Vagina (tissue), 2 donors: ENCODE measurements at regions not wholly inside any gene's neighbourhood (a gene's known extent, or its start where the extent isn't known, plus 50 kb on each side); places are given as distances from the start of the nearest gene placed in this dataset.
"Not testable (repeated sequence)": the region's sequence is repeated elsewhere in the genome, so short reads cannot be mapped to it uniquely, and the experiment has no call there.

Experiments used
- DNase-seq, 2 donors: peaks; one replicate each; pipeline ENCODE4 v3.0.0-alpha.2; 2017; ENCODE audit errors: extremely low spot score in 2 of 2
- H3K27ac ChIP-seq: fragments of 200-600 bp; sonication (generic); one replicate; pipeline ENCODE4 v1.5.1; 2019
- H3K27me3 ChIP-seq: fragments of 200-600 bp; sonication (generic); one replicate; pipeline ENCODE4 v1.5.1; 2019
- H3K36me3 ChIP-seq, 2 donors: fragments of 200-600 bp; sonication (generic); one replicate each; pipeline ENCODE4 v1.5.1; 2017 to 2019
- H3K4me1 ChIP-seq: fragments of 200-600 bp; sonication (generic); one replicate; pipeline ENCODE4 v1.5.1; 2019
- H3K4me3 ChIP-seq, 2 donors: fragments of 200-600 bp; sonication (generic); 1 replicate in 1 of 2; 2 replicates in 1 of 2; pipeline ENCODE4 v1.5.1; 2016 to 2019
- H3K9me3 ChIP-seq: fragments of 200-600 bp; sonication (generic); one replicate; pipeline ENCODE4 v1.5.1; 2019
- POLR2A ChIP-seq, 2 donors: fragments of 450-650 bp; IDR thresholded peaks; one replicate each; pipeline ENCODE4 v1.6.1; 2017; ENCODE audit warnings: antibody characterized with exemption in 2 of 2, mild to moderate bottlenecking in 2 of 2, moderate library complexity in 2 of 2
- POLR2AphosphoS5 ChIP-seq, 2 donors: sonication (generic); formaldehyde crosslinking; IDR thresholded peaks; one replicate each; pipeline ENCODE4 v1.9.0; 2017; ENCODE audit warnings: antibody characterized with exemption in 2 of 2, mild to moderate bottlenecking in 2 of 2, low read depth in 1 of 2; ENCODE audit not compliant: insufficient read depth in 1 of 2
- intact Hi-C: fragments of 100-400 bp; cut with DNase I; formaldehyde crosslinking; loops from one replicate; pipeline ENCODE4 v1.15.1; 2023
- TF ChIP-seq, protein P1 (sequence below), 3 experiments: fragments of 450-650 bp in 2 of 3; fragments of 200-600 bp in 1 of 3; sonication (generic) in 1 of 3; IDR thresholded peaks; one replicate each; pipeline ENCODE4 v1.5.1; 2017 to 2019; ENCODE audit warnings: antibody characterized with exemption in 3 of 3, mild to moderate bottlenecking in 2 of 3, moderate library complexity in 2 of 3

DNA sequence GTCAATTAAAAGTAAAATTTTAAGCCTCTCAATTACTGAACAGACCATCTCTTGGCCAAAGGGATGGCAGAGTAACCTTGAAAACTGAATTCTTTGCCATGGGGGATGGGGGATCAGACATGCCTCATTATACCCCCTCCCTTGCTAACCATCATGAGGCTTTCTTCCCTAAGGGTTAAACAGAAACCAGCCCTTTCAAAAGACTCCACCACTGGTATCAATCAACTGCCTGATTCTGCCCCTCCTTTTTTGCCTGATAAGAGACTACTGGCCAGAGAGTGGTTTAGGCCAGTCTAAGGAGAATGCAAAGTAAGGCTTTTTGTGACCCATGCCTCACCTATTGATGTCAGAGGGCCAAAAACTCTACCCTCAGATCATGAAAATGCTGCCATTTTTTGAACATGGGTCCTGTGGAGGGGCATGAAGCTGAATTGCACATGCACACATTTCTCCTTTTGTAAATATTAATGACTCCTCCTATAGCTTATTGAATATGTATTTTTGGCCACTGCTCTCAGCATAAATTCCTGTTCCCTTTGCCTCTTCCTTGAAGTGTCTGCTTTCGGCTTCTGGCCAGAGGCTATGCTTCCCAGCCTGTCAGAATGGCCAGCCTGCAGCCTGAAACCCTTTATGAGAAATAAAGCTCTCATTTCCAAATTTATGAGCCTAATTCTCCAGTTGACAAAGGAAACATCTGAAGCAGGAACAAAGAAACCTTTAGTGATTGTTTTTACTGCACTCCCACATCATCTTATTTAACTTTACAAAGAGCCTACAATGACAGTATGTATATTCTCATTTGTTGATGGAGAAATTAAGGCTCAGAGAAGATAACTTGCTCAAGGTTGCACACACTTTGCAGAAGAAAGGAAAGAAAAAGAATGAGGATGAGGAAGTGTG, 270.7 kb upstream of the CELF4 start:
- no peak for DNase-seq
- Histone ChIP-seq H3K27me3 (no peaks in the 10 kb centered on the region), H3K36me3 (no peaks in the 10 kb centered on the region), H3K4me1 (no peaks in the 10 kb centered on the region), H3K9me3 (no peaks in the 10 kb centered on the region), H3K27ac (no peak overlapping the region), H3K4me3 (no peak overlapping the region)
- TF ChIP-seq, protein P1, sequence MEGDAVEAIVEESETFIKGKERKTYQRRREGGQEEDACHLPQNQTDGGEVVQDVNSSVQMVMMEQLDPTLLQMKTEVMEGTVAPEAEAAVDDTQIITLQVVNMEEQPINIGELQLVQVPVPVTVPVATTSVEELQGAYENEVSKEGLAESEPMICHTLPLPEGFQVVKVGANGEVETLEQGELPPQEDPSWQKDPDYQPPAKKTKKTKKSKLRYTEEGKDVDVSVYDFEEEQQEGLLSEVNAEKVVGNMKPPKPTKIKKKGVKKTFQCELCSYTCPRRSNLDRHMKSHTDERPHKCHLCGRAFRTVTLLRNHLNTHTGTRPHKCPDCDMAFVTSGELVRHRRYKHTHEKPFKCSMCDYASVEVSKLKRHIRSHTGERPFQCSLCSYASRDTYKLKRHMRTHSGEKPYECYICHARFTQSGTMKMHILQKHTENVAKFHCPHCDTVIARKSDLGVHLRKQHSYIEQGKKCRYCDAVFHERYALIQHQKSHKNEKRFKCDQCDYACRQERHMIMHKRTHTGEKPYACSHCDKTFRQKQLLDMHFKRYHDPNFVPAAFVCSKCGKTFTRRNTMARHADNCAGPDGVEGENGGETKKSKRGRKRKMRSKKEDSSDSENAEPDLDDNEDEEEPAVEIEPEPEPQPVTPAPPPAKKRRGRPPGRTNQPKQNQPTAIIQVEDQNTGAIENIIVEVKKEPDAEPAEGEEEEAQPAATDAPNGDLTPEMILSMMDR (IDR thresholded peaks at IDR 0.05): no peak
- no peak for TF ChIP-seq POLR2AphosphoS5 (IDR thresholded peaks at IDR 0.05; ENCODE audit: insufficient read depth in 1 of 2, low read depth in 1 of 2)
- no peak for TF ChIP-seq POLR2A (IDR thresholded peaks at IDR 0.05)
- intact Hi-C loops: no loop called here

DNA sequence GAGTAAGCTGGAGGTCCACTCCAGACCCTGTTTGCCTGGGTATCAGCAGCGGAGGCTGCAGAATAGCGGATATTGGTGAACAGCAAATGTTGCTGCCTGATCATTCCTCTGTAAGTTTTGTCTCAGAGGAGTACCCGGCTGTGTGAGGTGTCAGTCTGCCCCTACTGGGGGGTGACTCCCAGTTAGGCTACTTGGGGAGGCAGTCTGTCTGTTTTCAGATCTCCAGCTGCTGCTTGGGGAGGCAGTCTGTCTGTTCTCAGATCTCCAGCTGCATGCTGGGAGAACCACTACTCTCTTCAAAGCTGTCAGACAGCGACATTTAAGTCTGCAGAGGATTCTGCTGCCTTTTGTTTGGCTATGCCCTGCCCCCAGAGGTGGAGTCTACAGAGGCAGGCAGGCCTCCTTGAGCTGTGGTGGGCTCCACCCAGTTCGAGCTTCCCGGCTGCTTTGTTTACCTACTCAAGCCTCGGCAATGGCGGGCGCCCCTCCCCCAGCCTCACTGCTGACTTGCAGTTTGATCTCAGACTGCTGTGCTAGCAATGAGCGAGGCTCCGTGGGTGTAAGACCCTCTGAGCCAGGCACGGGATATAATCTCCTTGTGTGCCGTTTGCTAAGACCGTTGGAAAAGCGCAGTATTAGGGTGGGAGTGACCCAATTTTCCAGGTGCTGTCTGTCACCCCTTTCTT, 266.6 kb upstream of the CELF4 start:
- H3K27ac ChIP-seq, intact Hi-C loops, H3K4me1 ChIP-seq, DNase-seq, H3K4me3 ChIP-seq, H3K27me3 ChIP-seq, H3K36me3 ChIP-seq, H3K9me3 ChIP-seq: not testable (repeated sequence)

DNA sequence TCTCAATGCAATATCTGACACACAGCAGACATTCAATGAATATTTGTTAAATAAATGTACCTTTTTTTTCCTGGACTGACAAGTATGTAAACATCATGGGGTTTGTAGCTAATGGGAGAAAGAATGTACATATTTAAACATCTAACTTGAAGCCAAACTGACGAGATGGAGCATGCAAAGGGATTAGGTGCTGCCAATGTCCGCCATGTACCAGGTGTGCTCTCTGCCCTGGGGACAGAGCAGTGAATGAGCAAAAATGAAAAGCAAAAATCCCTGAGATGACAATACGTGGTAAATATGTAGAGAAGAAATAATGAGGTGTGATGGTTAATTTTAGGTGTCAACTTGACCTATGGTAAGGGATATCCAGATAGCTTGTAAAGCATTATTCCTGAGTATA, 247.4 kb upstream of the CELF4 start:
- no peaks in the 10 kb centered on the region for H3K36me3 ChIP-seq
- H3K4me3 ChIP-seq: no peak overlapping the region
- TF ChIP-seq POLR2AphosphoS5 (IDR thresholded peaks at IDR 0.05; ENCODE audit: insufficient read depth in 1 of 2, low read depth in 1 of 2): no peak
- no peak for TF ChIP-seq POLR2A (IDR thresholded peaks at IDR 0.05)
- TF ChIP-seq, protein P1 (IDR thresholded peaks at IDR 0.05): no peak
- intact Hi-C loops: loop anchor here (10.0 kb wide), 1 partner anchor 782 kb away; no protein-coding TSS in a partner anchor
- H3K9me3 ChIP-seq: no peaks in the 10 kb centered on the region
- no peak for DNase-seq
- H3K27ac ChIP-seq: no peak overlapping the region
- no peaks in the 10 kb centered on the region for H3K27me3 ChIP-seq
- no peaks in the 10 kb centered on the region for H3K4me1 ChIP-seq

DNA sequence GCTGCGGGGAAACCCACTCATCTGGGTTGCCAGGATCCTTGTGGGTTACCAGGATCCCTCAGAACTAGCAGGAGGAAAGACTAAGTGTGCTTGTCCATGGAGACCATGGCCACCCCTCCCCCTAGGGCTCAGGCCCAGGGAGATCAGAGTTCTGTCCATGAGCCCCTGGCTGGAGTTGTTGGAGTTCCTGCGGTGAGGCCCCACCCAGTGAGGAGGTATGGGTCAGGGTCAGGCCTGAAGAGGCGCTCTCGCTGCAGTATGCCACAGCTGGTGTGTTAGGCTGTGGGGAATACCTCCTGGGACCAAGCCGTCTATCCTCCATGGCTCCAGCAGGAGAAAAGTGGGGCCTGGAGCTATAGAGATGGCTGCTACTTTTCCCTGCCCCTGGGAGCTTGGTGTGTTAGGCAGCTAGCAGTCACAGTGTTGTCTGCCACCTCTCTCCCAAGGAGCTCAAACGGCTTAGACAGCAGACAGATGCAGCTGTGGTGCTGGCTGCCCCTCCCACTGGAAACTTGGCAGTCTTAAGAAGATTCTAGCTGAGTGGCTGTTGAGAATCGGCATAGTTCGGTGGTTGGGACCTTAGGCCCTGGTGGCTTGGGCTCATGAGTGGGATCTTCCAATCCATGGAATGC, 240.3 kb upstream of the CELF4 start:
- intact Hi-C loops: loop anchor here (10.0 kb wide), 1 partner anchor 759 kb away; no protein-coding TSS in a partner anchor
- DNase-seq: no peak
- H3K36me3 ChIP-seq: no peaks in the 10 kb centered on the region
- no peaks in the 10 kb centered on the region for H3K27me3 ChIP-seq
- no peaks in the 10 kb centered on the region for H3K4me1 ChIP-seq
- no peaks in the 10 kb centered on the region for H3K9me3 ChIP-seq
- H3K27ac ChIP-seq: no peak overlapping the region
- no peak overlapping the region for H3K4me3 ChIP-seq
- TF ChIP-seq POLR2AphosphoS5 (IDR thresholded peaks at IDR 0.05; ENCODE audit: insufficient read depth in 1 of 2, low read depth in 1 of 2) (no peak), POLR2A (IDR thresholded peaks at IDR 0.05) (no peak)
- TF ChIP-seq, protein P1 (IDR thresholded peaks at IDR 0.05): no peak

DNA sequence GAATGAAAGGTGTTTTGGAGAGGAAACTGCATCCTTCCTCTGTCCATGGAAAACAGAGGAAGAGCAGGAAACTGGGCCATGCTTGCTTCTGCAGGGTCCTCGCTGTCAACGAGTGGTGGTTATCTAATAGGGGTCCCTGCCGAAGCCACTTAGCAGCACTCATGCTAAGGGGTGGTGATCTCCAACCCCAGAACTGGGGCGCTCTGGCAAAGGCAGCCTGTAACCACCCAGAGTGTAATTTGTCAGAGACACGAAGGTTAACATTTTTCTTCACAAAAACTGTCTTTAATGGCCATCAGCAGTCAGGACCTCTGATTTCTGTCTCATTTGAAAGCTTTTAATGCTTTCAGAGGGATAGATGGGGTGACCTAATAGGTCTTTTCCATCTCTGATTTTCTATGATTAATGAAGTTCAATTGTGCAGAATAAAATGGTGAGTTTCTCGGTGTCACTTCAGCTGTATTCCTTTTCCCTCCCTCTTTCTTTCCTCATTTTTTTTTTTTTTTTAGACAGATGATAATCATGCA, 231.3 kb upstream of the CELF4 start:
- intact Hi-C loops: no loop called here
- Histone ChIP-seq H3K4me3 (no peak overlapping the region), H3K9me3 (no peaks in the 10 kb centered on the region), H3K27me3 (no peaks in the 10 kb centered on the region), H3K36me3 (no peaks in the 10 kb centered on the region), H3K4me1 (no peaks in the 10 kb centered on the region), H3K27ac (no peak overlapping the region)
- no peak for TF ChIP-seq POLR2A (IDR thresholded peaks at IDR 0.05)
- no peak for TF ChIP-seq POLR2AphosphoS5 (IDR thresholded peaks at IDR 0.05; ENCODE audit: insufficient read depth in 1 of 2, low read depth in 1 of 2)
- TF ChIP-seq, protein P1 (IDR thresholded peaks at IDR 0.05): no peak
- DNase-seq: no peak
